Testis (tissue), 2 donors: ENCODE measurements at regions not wholly inside any gene's neighbourhood (a gene's known extent, or its start where the extent isn't known, plus 50 kb on each side); places are given as distances from the start of the nearest gene placed in this dataset.

Experiments
- POLR2A ChIP-seq: fragments of 450-650 bp; IDR thresholded peaks from one replicate; pipeline ENCODE4 v1.6.1; 2017; ENCODE audit warnings: antibody characterized with exemption, mild to moderate bottlenecking, moderate library complexity
- TF ChIP-seq, protein P1 (sequence below), 3 experiments: fragments of 450-650 bp in 2 of 3; fragments of 200-600 bp in 1 of 3; sonication (generic) in 1 of 3; IDR thresholded peaks; one replicate each; pipeline ENCODE4 v1.5.1; 2016 to 2019; ENCODE audit warnings: antibody characterized with exemption in 3 of 3, mild to moderate bottlenecking in 2 of 3, moderate library complexity in 1 of 3

DNA sequence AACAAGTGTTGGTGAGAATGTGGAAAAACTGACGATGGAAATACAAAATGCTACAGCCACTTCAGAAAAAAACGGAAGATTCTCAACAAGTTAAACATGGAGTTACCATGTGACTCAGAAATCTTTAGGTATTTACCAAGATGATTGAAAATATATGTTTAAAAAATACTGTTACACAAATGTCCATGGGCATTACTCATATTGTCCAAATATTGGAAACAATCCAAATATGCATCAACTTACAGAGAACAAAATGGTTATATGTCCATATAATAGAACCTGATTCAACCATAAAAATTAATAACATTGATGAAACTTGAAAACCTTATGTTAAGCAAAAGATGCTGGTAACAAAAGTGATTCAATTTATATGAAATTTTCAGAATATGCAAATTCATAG is 1057.7 kb upstream of the TMEM132C start:
- TF ChIP-seq, protein P1, sequence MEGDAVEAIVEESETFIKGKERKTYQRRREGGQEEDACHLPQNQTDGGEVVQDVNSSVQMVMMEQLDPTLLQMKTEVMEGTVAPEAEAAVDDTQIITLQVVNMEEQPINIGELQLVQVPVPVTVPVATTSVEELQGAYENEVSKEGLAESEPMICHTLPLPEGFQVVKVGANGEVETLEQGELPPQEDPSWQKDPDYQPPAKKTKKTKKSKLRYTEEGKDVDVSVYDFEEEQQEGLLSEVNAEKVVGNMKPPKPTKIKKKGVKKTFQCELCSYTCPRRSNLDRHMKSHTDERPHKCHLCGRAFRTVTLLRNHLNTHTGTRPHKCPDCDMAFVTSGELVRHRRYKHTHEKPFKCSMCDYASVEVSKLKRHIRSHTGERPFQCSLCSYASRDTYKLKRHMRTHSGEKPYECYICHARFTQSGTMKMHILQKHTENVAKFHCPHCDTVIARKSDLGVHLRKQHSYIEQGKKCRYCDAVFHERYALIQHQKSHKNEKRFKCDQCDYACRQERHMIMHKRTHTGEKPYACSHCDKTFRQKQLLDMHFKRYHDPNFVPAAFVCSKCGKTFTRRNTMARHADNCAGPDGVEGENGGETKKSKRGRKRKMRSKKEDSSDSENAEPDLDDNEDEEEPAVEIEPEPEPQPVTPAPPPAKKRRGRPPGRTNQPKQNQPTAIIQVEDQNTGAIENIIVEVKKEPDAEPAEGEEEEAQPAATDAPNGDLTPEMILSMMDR (IDR thresholded peaks at IDR 0.05) = no peak
- TF ChIP-seq POLR2A = no peak
